ENCODE measurements at regions not wholly inside any gene's neighbourhood (a gene's known extent, or its start where the extent isn't known, plus 50 kb on each side); places are given as distances from the start of the nearest gene placed in this dataset.

DNA sequence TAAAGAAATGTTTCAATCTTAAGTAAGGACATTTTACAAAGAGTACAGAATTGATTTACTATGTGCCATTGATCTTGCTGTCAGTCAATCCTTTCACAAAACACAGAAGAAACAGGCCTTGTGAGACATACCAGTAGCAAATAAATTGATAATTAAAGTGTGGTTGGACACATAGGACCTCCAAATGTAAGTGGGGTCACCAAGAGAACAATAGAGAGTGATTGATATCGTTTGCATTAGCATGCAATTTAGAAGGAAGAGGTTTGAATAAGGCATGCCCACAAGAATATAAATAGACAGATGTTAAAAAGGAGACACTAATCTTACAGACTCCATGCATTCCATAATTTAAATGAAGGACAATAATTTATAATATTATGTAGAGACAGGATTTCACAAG is 1628.3 kb downstream of the PCDH9 start:
- CTCF ChIA-PET, result no interaction called here
- POLR2A ChIA-PET, result no interaction called here
- TF ChIP-seq ELF4 (IDR thresholded peaks at IDR 0.05), result no peak
- TF ChIP-seq, protein P1, sequence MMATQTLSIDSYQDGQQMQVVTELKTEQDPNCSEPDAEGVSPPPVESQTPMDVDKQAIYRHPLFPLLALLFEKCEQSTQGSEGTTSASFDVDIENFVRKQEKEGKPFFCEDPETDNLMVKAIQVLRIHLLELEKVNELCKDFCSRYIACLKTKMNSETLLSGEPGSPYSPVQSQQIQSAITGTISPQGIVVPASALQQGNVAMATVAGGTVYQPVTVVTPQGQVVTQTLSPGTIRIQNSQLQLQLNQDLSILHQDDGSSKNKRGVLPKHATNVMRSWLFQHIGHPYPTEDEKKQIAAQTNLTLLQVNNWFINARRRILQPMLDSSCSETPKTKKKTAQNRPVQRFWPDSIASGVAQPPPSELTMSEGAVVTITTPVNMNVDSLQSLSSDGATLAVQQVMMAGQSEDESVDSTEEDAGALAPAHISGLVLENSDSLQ (IDR thresholded peaks at IDR 0.05), result peak; percentile 36
- no peak for DNase-seq (ENCODE audit: extremely low spot score)

DNA sequence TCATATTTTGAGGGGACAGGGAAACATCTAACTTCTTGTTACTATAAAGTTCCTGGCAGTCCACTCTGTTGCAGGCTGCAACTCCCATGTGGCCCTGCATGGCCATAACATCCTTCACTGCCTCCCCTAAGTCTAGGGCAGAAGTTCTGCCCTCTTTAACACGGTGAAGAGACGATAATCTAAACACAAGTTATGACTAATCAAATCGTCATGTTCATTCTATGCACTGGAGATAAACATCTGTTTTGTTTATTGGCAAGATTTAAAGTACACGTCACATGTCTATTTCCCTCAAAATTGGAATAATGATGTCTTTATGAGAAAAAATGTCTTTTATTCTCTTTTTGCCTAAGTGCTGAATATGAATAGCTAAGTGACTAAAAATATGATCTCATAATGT is 1629.4 kb downstream of the PCDH9 start:
- TF ChIP-seq FOXA1 (IDR thresholded peaks at IDR 0.05) (no peak), FOXM1 (IDR thresholded peaks at IDR 0.05; ENCODE audit: borderline replicate concordance) (0 out of 2 replicates have a peak, but pooled peaks have one; percentile 8)
- DNase-seq (ENCODE audit: extremely low spot score), result no peak
- ChIA-PET POLR2A (no interaction called here), CTCF (no interaction called here)

DNA sequence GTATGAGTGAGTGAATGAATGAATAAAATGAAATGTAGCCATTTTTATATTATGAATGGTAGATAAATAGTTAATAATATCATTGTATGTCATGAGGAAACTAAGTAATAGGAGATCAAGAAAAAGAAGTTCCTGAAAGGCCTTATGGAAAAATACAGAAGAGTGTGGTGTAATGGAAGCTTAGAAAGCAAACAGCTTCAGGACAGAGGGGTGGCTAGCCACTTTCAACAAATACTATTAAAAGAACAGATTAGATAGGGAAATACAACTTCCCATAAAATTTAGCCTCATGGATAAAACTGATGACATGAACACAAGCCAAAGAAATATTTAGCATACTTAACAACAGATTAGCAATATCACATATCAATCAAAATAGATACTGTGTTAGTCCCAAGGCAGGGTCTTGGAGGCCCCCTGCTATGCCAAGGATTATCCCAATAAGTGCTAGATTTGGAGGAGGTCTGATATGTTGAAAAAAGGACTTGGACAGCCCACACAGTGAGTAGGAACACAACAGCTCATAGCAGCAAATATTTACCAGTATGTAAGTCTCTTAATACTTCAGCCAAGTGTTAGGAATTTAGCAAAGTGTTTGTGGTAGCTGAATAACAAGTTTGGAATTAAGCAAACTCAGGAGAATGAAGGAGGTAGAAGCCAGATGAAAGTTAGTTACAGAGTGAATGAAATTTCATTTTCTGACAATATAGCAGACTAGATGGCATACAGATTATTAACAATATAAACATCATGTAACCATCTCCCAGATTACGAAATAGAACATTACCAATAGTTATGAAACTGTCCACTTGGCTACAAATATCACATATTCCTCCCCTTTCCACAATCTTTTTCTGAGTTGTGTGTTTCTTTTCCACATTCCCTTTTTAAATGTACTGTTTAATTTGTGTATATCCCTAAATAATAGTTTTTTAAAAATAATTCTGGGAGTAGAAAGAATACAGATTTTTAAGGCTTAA is 1632.0 kb downstream of the PCDH9 start:
- ChIA-PET POLR2A (no interaction called here), CTCF (no interaction called here)
- no peak for DNase-seq (ENCODE audit: extremely low spot score)
- no peak for TF ChIP-seq LEF1 (IDR thresholded peaks at IDR 0.05; ENCODE audit: borderline replicate concordance)
- TF ChIP-seq FOXA1 (IDR thresholded peaks at IDR 0.05), result no peak
- no peak for TF ChIP-seq NFRKB (IDR thresholded peaks at IDR 0.05)
- no peak for TF ChIP-seq BHLHE40 (IDR thresholded peaks at IDR 0.05; ENCODE audit: borderline replicate concordance)
- TF ChIP-seq HDGF (IDR thresholded peaks at IDR 0.05; ENCODE audit: borderline replicate concordance), result no peak
- no peak for TF ChIP-seq TARDBP (IDR thresholded peaks at IDR 0.05)
- no peak for TF ChIP-seq SP1 (IDR thresholded peaks at IDR 0.05)
- TF ChIP-seq, protein P1 (IDR thresholded peaks at IDR 0.05), result no peak
- no peak for TF ChIP-seq CTBP1 (IDR thresholded peaks at IDR 0.05; ENCODE audit: borderline replicate concordance)
- no peak for TF ChIP-seq ARNT (IDR thresholded peaks at IDR 0.05)
- TF ChIP-seq FOXM1 (IDR thresholded peaks at IDR 0.05; ENCODE audit: borderline replicate concordance), result no peak

DNA sequence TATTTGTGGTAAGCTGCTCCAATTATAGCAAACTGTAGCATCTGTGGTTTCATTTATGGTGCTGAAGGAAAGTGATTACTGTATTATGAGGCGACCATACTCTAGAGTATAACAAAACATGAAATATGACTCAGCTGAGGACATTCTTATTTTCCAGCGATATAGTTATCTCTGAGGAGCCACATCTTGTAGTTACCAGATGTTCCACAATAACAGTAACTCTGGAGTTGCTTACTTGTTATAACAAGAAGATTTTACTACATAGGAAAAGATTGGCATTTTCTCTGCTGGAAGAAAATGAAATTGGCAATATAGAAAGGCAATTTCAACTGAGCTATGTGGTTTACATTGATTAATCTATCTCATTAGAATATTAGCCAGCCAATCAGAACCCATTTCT is 1634.2 kb downstream of the PCDH9 start:
- ChIA-PET CTCF (no interaction called here), POLR2A (no interaction called here)
- no peak for DNase-seq (ENCODE audit: extremely low spot score)
- no peak for TF ChIP-seq HDGF (IDR thresholded peaks at IDR 0.05; ENCODE audit: borderline replicate concordance)
- no peak for TF ChIP-seq FOXM1 (IDR thresholded peaks at IDR 0.05; ENCODE audit: borderline replicate concordance)
- TF ChIP-seq SUZ12 (IDR thresholded peaks at IDR 0.05), result no peak
- no peak for TF ChIP-seq TARDBP (IDR thresholded peaks at IDR 0.05)
- no peak for TF ChIP-seq CTBP1 (IDR thresholded peaks at IDR 0.05; ENCODE audit: borderline replicate concordance)
- TF ChIP-seq NFRKB (IDR thresholded peaks at IDR 0.05), result no peak
- TF ChIP-seq SP1 (IDR thresholded peaks at IDR 0.05), result no peak
- TF ChIP-seq FOXK2 (IDR thresholded peaks at IDR 0.05), result no peak
- no peak for TF ChIP-seq ARNT (IDR thresholded peaks at IDR 0.05)
- TF ChIP-seq ELF4 (IDR thresholded peaks at IDR 0.05), result no peak
- TF ChIP-seq ZNF384 (IDR thresholded peaks at IDR 0.05), result no peak
- no peak for TF ChIP-seq LEF1 (IDR thresholded peaks at IDR 0.05; ENCODE audit: borderline replicate concordance)
- no peak for TF ChIP-seq BHLHE40 (IDR thresholded peaks at IDR 0.05; ENCODE audit: borderline replicate concordance)
- TF ChIP-seq FOXA1 (IDR thresholded peaks at IDR 0.05), result no peak
- TF ChIP-seq, protein P1 (IDR thresholded peaks at IDR 0.05), result no peak
- no peak for TF ChIP-seq L3MBTL2 (conservative IDR thresholded peaks at IDR 0.05)

DNA sequence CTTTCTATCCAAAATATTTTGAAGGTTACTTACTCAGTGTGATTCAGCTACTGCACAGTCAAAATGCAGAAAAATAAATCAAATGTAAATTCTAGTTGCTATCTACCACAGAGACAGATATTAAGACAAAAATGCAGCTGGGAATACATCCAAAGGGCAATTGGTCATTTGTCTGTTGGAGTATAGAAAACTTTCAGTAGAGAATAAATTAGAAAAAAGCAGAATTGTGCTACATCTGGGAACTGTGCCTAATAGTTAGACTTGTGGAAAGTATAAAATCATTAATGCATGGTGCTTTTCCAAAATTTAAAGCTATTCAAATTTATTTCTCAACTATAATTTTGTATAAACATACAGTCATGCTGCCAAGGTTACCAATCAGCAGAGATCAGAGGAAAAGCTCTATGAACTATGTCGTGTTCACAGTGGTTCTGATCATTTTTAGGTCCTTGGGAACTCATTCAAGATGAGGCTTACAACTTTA is 1635.8 kb downstream of the PCDH9 start:
- POLR2A ChIA-PET, result no interaction called here
- CTCF ChIA-PET, result interaction anchor here (1.0 kb wide), 1 partner anchor 19 kb away, joined by 4 read pairs; no protein-coding TSS in a partner anchor
- no peak for DNase-seq (ENCODE audit: extremely low spot score)
- TF ChIP-seq TARDBP (IDR thresholded peaks at IDR 0.05) (no peak), ZNF384 (IDR thresholded peaks at IDR 0.05) (no peak), FOXM1 (IDR thresholded peaks at IDR 0.05; ENCODE audit: borderline replicate concordance) (no peak), HDGF (IDR thresholded peaks at IDR 0.05; ENCODE audit: borderline replicate concordance) (no peak), L3MBTL2 (conservative IDR thresholded peaks at IDR 0.05) (no peak), NFRKB (IDR thresholded peaks at IDR 0.05) (no peak), ELF4 (IDR thresholded peaks at IDR 0.05) (no peak), BHLHE40 (IDR thresholded peaks at IDR 0.05; ENCODE audit: borderline replicate concordance) (no peak), SP1 (IDR thresholded peaks at IDR 0.05) (no peak), FOXA1 (IDR thresholded peaks at IDR 0.05) (no peak), LEF1 (IDR thresholded peaks at IDR 0.05; ENCODE audit: borderline replicate concordance) (no peak), ARNT (IDR thresholded peaks at IDR 0.05) (no peak), SUZ12 (IDR thresholded peaks at IDR 0.05) (no peak), FOXK2 (IDR thresholded peaks at IDR 0.05) (no peak), CTBP1 (IDR thresholded peaks at IDR 0.05; ENCODE audit: borderline replicate concordance) (no peak)
- TF ChIP-seq, protein P1 (IDR thresholded peaks at IDR 0.05), result no peak

Data from HEK293T (cell line).